HepG2 (cell line): ENCODE measurements at regions not wholly inside any gene's neighbourhood (a gene's known extent, or its start where the extent isn't known, plus 50 kb on each side); places are given as distances from the start of the nearest gene placed in this dataset.

Experiments used
- CEBPG ChIP-seq: IDR thresholded peaks from 2 replicates; pipeline ENCODE4 v1.6.1; 2016
- EED ChIP-seq: sonication (generic); formaldehyde crosslinking; IDR thresholded peaks from 2 replicates; pipeline ENCODE4 v1.5.0; 2020; ENCODE audit warnings: mild to moderate bottlenecking, missing genetic modification reagents
- ELF4 ChIP-seq: sonication (generic); formaldehyde crosslinking; IDR thresholded peaks from 2 replicates; pipeline ENCODE4 v1.5.0; 2020; ENCODE audit warnings: missing genetic modification reagents, mild to moderate bottlenecking, moderate library complexity, borderline replicate concordance
- ETV6 ChIP-seq: sonication (generic); formaldehyde crosslinking; conservative IDR thresholded peaks from 2 replicates; pipeline ENCODE4 v1.4.0; 2020; ENCODE audit warnings: missing genetic modification reagents
- EZH2 ChIP-seq: conservative IDR thresholded peaks from 2 replicates; pipeline ENCODE4 v1.6.1; 2012; ENCODE audit warnings: mild to moderate bottlenecking, low read depth, low read length, moderate library complexity
- MED13 ChIP-seq: sonication (generic); formaldehyde crosslinking; IDR thresholded peaks from 2 replicates; pipeline ENCODE4 v1.5.0; 2020; ENCODE audit warnings: missing genetic modification reagents
- SRSF4 ChIP-seq: fragments of 200-400 bp; formaldehyde crosslinking; IDR thresholded peaks from one replicate; pipeline ENCODE4 v1.6.1; 2018; ENCODE audit warnings: mild to moderate bottlenecking, low read depth, low read length, moderate library complexity; ENCODE audit not compliant: poor library complexity, severe bottlenecking
- ZBTB7A ChIP-seq: sonication (generic); formaldehyde crosslinking; IDR thresholded peaks from 2 replicates; pipeline ENCODE4 v1.8.0; 2022; ENCODE audit warnings: mild to moderate bottlenecking, missing genetic modification reagents
- ZFP36 ChIP-seq: fragments of 150-350 bp; IDR thresholded peaks from 2 replicates; pipeline ENCODE4 v1.6.1; 2018; ENCODE audit warnings: borderline replicate concordance, low read length, low read depth; ENCODE audit not compliant: partially characterized antibody
- TF ChIP-seq, protein P1 (sequence below): sonication (generic); formaldehyde crosslinking; IDR thresholded peaks from 2 replicates; pipeline ENCODE4 v1.4.0; 2020; ENCODE audit warnings: missing genetic modification reagents
- TF ChIP-seq, protein P2 (sequence below): sonication (generic); formaldehyde crosslinking; IDR thresholded peaks from 2 replicates; pipeline ENCODE4 v1.5.0; 2020; ENCODE audit warnings: mild to moderate bottlenecking, missing genetic modification reagents, moderate library complexity
- TF ChIP-seq, protein P3 (sequence below): sonication (generic); formaldehyde crosslinking; IDR thresholded peaks from 2 replicates; pipeline ENCODE4 v1.5.0; 2020; ENCODE audit warnings: missing genetic modification reagents

GRCh38 chr14:28143316-28143715 lies 623.3 kb upstream of the FOXG1 start:
- TF ChIP-seq CEBPG (CRISPR knock-in tag) = no peak
- TF ChIP-seq MED13 = no peak
- TF ChIP-seq, protein P1, sequence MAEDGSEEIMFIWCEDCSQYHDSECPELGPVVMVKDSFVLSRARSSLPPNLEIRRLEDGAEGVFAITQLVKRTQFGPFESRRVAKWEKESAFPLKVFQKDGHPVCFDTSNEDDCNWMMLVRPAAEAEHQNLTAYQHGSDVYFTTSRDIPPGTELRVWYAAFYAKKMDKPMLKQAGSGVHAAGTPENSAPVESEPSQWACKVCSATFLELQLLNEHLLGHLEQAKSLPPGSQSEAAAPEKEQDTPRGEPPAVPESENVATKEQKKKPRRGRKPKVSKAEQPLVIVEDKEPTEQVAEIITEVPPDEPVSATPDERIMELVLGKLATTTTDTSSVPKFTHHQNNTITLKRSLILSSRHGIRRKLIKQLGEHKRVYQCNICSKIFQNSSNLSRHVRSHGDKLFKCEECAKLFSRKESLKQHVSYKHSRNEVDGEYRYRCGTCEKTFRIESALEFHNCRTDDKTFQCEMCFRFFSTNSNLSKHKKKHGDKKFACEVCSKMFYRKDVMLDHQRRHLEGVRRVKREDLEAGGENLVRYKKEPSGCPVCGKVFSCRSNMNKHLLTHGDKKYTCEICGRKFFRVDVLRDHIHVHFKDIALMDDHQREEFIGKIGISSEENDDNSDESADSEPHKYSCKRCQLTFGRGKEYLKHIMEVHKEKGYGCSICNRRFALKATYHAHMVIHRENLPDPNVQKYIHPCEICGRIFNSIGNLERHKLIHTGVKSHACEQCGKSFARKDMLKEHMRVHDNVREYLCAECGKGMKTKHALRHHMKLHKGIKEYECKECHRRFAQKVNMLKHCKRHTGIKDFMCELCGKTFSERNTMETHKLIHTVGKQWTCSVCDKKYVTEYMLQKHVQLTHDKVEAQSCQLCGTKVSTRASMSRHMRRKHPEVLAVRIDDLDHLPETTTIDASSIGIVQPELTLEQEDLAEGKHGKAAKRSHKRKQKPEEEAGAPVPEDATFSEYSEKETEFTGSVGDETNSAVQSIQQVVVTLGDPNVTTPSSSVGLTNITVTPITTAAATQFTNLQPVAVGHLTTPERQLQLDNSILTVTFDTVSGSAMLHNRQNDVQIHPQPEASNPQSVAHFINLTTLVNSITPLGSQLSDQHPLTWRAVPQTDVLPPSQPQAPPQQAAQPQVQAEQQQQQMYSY (CRISPR knock-in tag) = no peak
- TF ChIP-seq, protein P2, sequence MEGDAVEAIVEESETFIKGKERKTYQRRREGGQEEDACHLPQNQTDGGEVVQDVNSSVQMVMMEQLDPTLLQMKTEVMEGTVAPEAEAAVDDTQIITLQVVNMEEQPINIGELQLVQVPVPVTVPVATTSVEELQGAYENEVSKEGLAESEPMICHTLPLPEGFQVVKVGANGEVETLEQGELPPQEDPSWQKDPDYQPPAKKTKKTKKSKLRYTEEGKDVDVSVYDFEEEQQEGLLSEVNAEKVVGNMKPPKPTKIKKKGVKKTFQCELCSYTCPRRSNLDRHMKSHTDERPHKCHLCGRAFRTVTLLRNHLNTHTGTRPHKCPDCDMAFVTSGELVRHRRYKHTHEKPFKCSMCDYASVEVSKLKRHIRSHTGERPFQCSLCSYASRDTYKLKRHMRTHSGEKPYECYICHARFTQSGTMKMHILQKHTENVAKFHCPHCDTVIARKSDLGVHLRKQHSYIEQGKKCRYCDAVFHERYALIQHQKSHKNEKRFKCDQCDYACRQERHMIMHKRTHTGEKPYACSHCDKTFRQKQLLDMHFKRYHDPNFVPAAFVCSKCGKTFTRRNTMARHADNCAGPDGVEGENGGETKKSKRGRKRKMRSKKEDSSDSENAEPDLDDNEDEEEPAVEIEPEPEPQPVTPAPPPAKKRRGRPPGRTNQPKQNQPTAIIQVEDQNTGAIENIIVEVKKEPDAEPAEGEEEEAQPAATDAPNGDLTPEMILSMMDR (CRISPR knock-in tag) = no peak
- no peak for TF ChIP-seq ETV6 (CRISPR knock-in tag)
- TF ChIP-seq ZBTB7A (CRISPR knock-in tag) = no peak
- no peak for TF ChIP-seq EZH2
- no peak for TF ChIP-seq ZFP36
- TF ChIP-seq SRSF4 = no peak
- TF ChIP-seq, protein P3, sequence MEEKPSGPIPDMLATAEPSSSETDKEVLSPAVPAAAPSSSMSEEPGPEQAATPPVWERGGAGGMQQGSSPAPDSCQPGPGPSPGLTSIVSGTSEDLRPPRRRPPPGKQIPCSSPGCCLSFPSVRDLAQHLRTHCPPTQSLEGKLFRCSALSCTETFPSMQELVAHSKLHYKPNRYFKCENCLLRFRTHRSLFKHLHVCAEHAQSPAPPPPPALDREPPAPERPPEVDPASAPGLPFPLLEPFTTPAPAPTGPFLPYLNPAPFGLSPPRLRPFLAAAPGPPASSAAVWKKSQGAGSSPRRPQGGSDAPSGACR = no peak
- TF ChIP-seq ELF4 (CRISPR knock-in tag) = no peak
- no peak for TF ChIP-seq EED (CRISPR knock-in tag)
